ENCODE measurements at regions not wholly inside any gene's neighbourhood (a gene's known extent, or its start where the extent isn't known, plus 50 kb on each side); places are given as distances from the start of the nearest gene placed in this dataset.
"Not testable (repeated sequence)": the region's sequence is repeated elsewhere in the genome, so short reads cannot be mapped to it uniquely, and the experiment has no call there.

DNA sequence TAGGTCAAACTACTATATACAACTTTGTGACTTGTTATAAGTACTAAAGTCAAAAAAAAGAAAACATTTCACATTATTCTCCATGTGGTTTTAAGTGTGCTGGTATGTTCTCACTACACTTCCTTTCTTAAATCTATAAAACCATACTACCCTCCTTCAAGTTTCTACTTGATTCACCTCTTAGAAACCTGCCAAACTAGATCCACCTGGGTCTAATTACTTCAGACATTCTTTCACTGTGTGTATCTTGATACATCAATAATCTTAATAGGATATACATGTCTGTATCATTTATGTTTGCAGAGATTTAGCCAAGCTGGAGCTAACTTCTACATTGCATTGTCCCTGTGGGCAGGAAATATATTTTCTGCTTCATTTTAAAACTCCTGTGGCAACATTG, 1012.6 kb downstream of the EFNA5 start:
- no peak overlapping the region for H3K27ac Mint-ChIP-seq
- peaks cover 5% of the 10 kb centered on the region for H3K9me3 Mint-ChIP-seq
- H3K36me3 Mint-ChIP-seq: no peaks in the 10 kb centered on the region
- H3K4me1 Mint-ChIP-seq: no peaks in the 10 kb centered on the region
- H3K27me3 Mint-ChIP-seq: no peaks in the 10 kb centered on the region
- H3K4me3 Mint-ChIP-seq: no peak overlapping the region

DNA sequence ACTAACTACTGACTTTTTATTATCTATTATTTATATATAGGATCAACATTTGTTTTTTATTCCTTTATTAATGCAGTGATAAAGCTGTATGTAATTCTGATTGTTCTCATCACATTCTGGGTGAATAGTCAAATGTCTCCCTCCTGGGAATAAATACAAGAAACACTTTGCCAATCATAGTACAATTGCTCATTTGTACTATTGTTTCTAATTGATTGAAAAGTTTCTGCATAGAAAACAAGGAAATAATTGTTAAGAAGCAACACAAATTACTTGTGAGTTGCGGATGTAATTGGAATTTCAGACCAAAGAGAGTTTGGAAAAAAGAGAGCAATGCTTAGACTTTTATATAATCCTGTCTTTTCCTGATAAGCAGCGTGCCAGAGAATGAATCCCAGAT, 1013.9 kb downstream of the EFNA5 start:
- Mint-ChIP-seq H3K36me3 (no peaks in the 10 kb centered on the region), H3K9me3 (peaks cover 5% of the 10 kb centered on the region), H3K27me3 (no peaks in the 10 kb centered on the region), H3K4me1 (no peaks in the 10 kb centered on the region), H3K27ac (no peak overlapping the region), H3K4me3 (no peak overlapping the region)

- Mint-ChIP-seq H3K27ac (no peak overlapping the region), H3K27me3 (no peaks in the 10 kb centered on the region), H3K36me3 (no peaks in the 10 kb centered on the region), H3K9me3 (no peaks in the 10 kb centered on the region), H3K4me3 (no peak overlapping the region), H3K4me1 (no peaks in the 10 kb centered on the region)
These were observed 1021.7 kb downstream of the EFNA5 start for GRCh38 chr5:106649031-106649430.

DNA sequence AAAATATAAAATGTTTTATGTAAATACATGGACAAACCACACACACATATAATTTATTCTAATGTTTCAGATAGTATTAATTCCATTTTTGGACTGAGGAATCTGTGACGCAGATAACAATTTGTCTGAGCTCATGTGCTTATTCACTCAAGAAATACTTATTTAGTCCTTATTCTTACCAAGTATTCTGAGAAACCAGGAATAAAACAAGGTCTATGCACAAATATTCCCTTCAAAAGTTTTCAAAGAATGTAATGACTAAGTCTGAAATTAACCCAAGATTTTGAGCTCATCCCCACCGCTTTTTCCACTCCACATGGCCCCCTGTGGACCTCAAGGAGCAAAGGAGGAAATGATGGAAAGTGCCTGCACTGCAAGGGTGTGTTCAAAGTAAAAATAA, 1022.3 kb downstream of the EFNA5 start:
- no peaks in the 10 kb centered on the region for H3K36me3 Mint-ChIP-seq
- H3K4me1 Mint-ChIP-seq: no peaks in the 10 kb centered on the region
- H3K27me3 Mint-ChIP-seq: no peaks in the 10 kb centered on the region
- H3K9me3 Mint-ChIP-seq: no peaks in the 10 kb centered on the region
- H3K4me3 Mint-ChIP-seq: no peak overlapping the region
- no peak overlapping the region for H3K27ac Mint-ChIP-seq

DNA sequence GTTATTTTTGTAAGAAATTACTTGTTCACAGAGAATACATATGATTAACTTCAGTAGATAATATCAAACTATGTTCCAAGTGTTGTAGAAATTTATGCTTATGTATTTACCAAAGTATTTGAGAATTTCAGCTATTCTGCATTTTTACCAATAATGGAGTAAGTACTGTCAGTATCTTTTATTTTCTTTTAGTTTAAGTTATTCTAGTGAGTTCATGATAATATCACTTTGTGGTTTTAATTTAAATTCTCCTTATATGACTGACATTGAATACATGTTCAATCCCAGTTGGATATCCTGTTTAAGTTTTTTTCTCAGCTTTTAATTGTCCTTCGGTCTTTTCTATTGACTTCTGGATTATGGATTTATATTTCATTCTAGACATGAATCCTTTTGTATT, 1024.6 kb downstream of the EFNA5 start:
- H3K9me3 Mint-ChIP-seq: no peaks in the 10 kb centered on the region
- H3K27me3 Mint-ChIP-seq: no peaks in the 10 kb centered on the region
- no peaks in the 10 kb centered on the region for H3K4me1 Mint-ChIP-seq
- no peak overlapping the region for H3K4me3 Mint-ChIP-seq
- no peaks in the 10 kb centered on the region for H3K36me3 Mint-ChIP-seq
- H3K27ac Mint-ChIP-seq: no peak overlapping the region

DNA sequence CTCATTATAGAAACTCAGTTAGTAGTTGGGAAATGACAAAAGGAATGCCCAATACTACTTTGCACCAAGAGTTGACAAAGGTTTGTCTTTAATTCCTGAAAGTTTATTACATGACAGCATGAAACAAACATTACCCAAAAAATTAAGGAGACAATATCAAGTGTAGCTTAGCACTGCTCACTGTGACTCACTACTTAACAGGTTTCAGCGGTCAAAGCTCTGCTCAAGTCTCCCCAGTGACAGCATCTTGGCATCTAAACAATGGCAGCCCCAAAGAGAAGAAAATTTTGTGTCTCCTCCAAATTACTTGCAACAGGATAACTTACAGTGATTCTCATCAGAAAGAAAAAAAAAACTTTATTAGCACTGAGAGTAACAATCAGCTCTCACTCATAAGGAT, 1030.2 kb downstream of the EFNA5 start:
- Mint-ChIP-seq H3K4me3 (no peak overlapping the region), H3K4me1 (no peaks in the 10 kb centered on the region), H3K9me3 (peaks cover 10% of the 10 kb centered on the region), H3K27me3 (no peaks in the 10 kb centered on the region), H3K27ac (no peak overlapping the region), H3K36me3 (no peaks in the 10 kb centered on the region)

GRCh38 chr5:106639488-106639887, 1031.2 kb downstream of the EFNA5 start:
- no peaks in the 10 kb centered on the region for H3K27me3 Mint-ChIP-seq
- no peak overlapping the region for H3K4me3 Mint-ChIP-seq
- no peaks in the 10 kb centered on the region for H3K4me1 Mint-ChIP-seq

DNA sequence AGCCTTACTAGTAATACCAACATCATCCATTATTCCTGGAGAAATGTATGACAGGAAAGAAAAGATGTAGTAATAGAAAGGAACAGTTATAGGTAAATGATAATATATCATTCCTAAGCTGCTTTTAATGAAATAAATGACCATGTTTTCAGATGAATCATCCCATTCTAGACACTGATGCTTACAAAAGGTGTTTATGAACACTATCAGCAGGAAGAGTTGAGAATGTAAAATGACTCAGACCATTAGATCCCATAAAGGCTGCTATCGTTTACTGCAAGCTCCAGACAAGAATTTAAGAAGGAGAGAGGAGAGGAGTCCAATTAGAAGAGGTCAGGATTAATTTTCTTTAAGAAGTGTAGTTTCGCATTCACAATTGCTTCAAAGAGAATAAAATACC, 1033.5 kb downstream of the EFNA5 start:
- Mint-ChIP-seq H3K27ac (no peak overlapping the region), H3K4me3 (no peak overlapping the region), H3K27me3 (no peaks in the 10 kb centered on the region), H3K36me3 (no peaks in the 10 kb centered on the region), H3K9me3 (peaks cover 10% of the 10 kb centered on the region), H3K4me1 (no peaks in the 10 kb centered on the region)

More at GRCh38 chr5:106639488-106639887, 1031.2 kb downstream of the EFNA5 start:
- H3K9me3 Mint-ChIP-seq: peaks cover 10% of the 10 kb centered on the region
- no peaks in the 10 kb centered on the region for H3K36me3 Mint-ChIP-seq
- H3K27ac Mint-ChIP-seq: no peak overlapping the region

GRCh38 chr5:106634375-106634774, 1036.4 kb downstream of the EFNA5 start:
- no peaks in the 10 kb centered on the region for H3K27me3 Mint-ChIP-seq
- no peak overlapping the region for H3K4me3 Mint-ChIP-seq
- peaks cover 6% of the 10 kb centered on the region for H3K9me3 Mint-ChIP-seq
- no peaks in the 10 kb centered on the region for H3K4me1 Mint-ChIP-seq
- H3K36me3 Mint-ChIP-seq: no peaks in the 10 kb centered on the region
- no peak overlapping the region for H3K27ac Mint-ChIP-seq

DNA sequence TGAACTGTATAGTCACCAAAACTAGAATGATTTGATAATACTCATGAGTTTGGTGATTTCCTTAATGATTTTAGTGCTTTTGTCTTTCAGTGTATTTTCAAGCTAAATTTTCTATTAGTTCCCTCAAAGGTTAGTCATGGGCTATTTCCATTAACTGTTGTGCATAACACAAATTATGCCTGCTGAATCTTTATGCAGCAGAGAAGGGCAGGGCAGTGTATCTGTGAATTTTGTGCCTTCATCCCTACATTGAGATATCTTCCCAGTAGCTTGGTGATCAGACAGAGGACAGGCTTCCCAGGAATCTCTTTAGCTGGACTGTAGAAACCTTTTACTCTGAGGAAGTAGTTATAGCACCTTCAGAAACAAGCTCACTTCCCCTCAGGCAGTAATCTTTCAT, 1036.9 kb downstream of the EFNA5 start:
- H3K27me3 Mint-ChIP-seq: no peaks in the 10 kb centered on the region
- peaks cover 5% of the 10 kb centered on the region for H3K9me3 Mint-ChIP-seq
- no peak overlapping the region for H3K27ac Mint-ChIP-seq
- no peaks in the 10 kb centered on the region for H3K36me3 Mint-ChIP-seq
- H3K4me3 Mint-ChIP-seq: no peak overlapping the region
- H3K4me1 Mint-ChIP-seq: no peaks in the 10 kb centered on the region

DNA sequence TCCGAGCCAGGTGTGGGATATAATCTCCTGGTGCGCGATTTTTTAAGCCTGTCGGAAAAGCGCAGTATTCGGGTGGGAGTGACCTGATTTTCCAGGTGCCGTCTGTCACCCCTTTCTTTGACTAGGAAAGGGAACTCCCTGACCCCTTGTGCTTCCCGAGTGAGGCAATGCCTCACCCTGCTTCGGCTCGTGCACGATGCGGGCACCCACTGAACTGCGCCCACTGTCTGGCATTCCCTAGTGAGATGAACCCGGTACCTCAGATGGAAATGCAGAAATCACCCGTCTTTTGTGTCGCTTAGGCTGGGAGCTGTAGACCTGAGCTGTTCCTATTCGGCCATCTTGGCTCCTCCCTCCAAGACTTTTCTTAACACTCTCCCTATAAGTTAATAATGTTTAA, 1042.3 kb downstream of the EFNA5 start:
- not testable (repeated sequence) for H3K27me3 Mint-ChIP-seq, H3K4me3 Mint-ChIP-seq, H3K27ac Mint-ChIP-seq, H3K9me3 Mint-ChIP-seq, H3K4me1 Mint-ChIP-seq, H3K36me3 Mint-ChIP-seq

DNA sequence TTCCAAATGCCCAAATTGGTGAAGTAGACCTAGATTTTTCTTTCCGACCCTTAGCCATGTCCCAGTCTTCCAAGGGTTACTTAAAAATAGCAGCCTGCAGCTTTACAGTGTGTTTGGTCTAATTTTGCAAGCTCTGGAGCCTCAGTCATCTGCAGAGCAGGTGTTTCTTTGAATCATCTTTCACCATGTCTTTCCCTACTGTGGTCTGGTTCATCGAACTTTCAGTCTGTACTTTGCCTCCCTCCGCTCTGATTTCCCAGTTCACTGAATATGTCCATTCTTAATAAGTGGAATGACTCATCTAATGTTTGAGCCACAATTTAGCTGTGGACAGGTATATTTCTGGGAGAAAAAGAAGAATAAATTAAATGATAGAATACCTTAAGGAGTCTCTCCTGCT, 1060.7 kb downstream of the EFNA5 start:
- Mint-ChIP-seq H3K27me3 (no peaks in the 10 kb centered on the region), H3K4me3 (no peak overlapping the region), H3K9me3 (no peaks in the 10 kb centered on the region), H3K27ac (no peak overlapping the region), H3K36me3 (no peaks in the 10 kb centered on the region), H3K4me1 (no peaks in the 10 kb centered on the region)

- Mint-ChIP-seq H3K9me3 (no peaks in the 10 kb centered on the region), H3K4me1 (no peaks in the 10 kb centered on the region), H3K36me3 (no peaks in the 10 kb centered on the region), H3K27me3 (no peaks in the 10 kb centered on the region), H3K27ac (no peak overlapping the region), H3K4me3 (no peak overlapping the region)
These were observed 1069.1 kb downstream of the EFNA5 start for GRCh38 chr5:106601620-106602019.

DNA sequence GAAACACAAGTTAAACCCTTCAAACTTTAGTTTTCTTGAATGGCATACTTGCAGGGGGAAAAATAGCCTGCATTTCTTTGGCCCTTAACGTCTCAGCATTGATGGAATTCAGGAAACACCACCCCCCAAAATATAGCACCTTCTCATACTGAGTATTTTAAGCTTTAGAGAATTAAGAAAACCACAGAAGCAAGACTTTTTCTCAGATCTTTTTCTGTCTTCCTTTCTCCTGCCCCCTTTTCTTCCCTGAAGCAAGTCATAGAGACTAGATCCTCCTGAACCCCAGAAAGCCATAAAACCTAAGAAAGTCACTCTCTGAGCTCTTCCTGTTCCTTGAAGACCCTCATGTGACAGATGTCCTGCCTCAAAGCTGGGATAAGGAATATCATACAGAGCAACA, 1069.9 kb downstream of the EFNA5 start:
- Mint-ChIP-seq H3K9me3 (no peaks in the 10 kb centered on the region), H3K36me3 (no peaks in the 10 kb centered on the region), H3K4me1 (no peaks in the 10 kb centered on the region), H3K4me3 (no peak overlapping the region), H3K27ac (no peak overlapping the region), H3K27me3 (no peaks in the 10 kb centered on the region)

DNA sequence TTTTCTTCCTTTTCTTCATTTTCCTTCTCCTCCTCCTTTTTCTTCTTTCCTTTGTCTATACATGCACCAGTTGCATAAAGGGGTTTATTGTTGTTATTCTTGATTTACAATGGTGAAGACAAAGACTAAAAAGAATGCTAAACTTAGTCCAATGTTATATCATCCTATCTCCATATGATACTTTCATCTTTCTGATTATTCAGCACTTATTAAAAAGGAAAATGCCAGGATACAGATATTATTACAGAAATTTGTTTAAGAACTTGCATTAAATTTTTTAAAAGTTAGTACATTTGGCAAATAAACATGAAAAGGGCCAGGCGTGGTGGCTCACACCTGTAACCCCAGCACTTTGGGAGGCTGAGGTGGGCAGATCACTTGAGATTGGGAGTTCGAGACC, 1074.9 kb downstream of the EFNA5 start:
- Mint-ChIP-seq H3K9me3 (no peaks in the 10 kb centered on the region), H3K4me3 (no peak overlapping the region), H3K4me1 (no peaks in the 10 kb centered on the region), H3K27ac (no peak overlapping the region), H3K36me3 (no peaks in the 10 kb centered on the region), H3K27me3 (no peaks in the 10 kb centered on the region)

GRCh38 chr5:106584268-106584667, 1086.5 kb downstream of the EFNA5 start:
- H3K27ac Mint-ChIP-seq: no peak overlapping the region
- no peak overlapping the region for H3K4me3 Mint-ChIP-seq
- no peaks in the 10 kb centered on the region for H3K9me3 Mint-ChIP-seq
- no peaks in the 10 kb centered on the region for H3K36me3 Mint-ChIP-seq
- no peaks in the 10 kb centered on the region for H3K4me1 Mint-ChIP-seq
- no peaks in the 10 kb centered on the region for H3K27me3 Mint-ChIP-seq

- H3K4me3 Mint-ChIP-seq: no peak overlapping the region
- no peak overlapping the region for H3K27ac Mint-ChIP-seq
- H3K36me3 Mint-ChIP-seq: no peaks in the 10 kb centered on the region
- no peaks in the 10 kb centered on the region for H3K27me3 Mint-ChIP-seq
- no peaks in the 10 kb centered on the region for H3K9me3 Mint-ChIP-seq
- no peaks in the 10 kb centered on the region for H3K4me1 Mint-ChIP-seq
These were observed 1092.0 kb downstream of the EFNA5 start for GRCh38 chr5:106578736-106579135.

GRCh38 chr5:106574820-106575219, 1095.9 kb downstream of the EFNA5 start:
- Mint-ChIP-seq H3K4me3 (no peak overlapping the region), H3K9me3 (peaks cover 5% of the 10 kb centered on the region), H3K36me3 (no peaks in the 10 kb centered on the region), H3K27ac (no peak overlapping the region), H3K27me3 (no peaks in the 10 kb centered on the region), H3K4me1 (no peaks in the 10 kb centered on the region)

All from activated naive CD4-positive, alpha-beta T cell treated with anti-CD3 and anti-CD28 coated beads, Interleukin-2, amount 50 U/mL, for 24 hours (primary cell).